GM23248 (cell line): ENCODE measurements at regions not wholly inside any gene's neighbourhood (a gene's known extent, or its start where the extent isn't known, plus 50 kb on each side); places are given as distances from the start of the nearest gene placed in this dataset.

Experiments used
- DNase-seq: peaks from one replicate; pipeline ENCODE4 v3.0.0-alpha.2; 2015
- H2AFZ ChIP-seq: fragments of 200-600 bp; sonication (generic); 2 replicates; pipeline ENCODE4 v1.6.1; 2016; ENCODE audit warnings: antibody characterized with exemption
- H3F3A ChIP-seq: fragments of 200-600 bp; sonication (generic); 2 replicates; pipeline ENCODE4 v1.6.1; 2016; ENCODE audit warnings: mild to moderate bottlenecking, antibody characterized with exemption, mixed run types; ENCODE audit not compliant: insufficient read depth
- H3K27ac ChIP-seq: fragments of 200-600 bp; sonication (generic); 2 replicates; pipeline ENCODE4 v1.5.1; 2016; ENCODE audit warnings: mild to moderate bottlenecking
- H3K27me3 ChIP-seq: fragments of 200-600 bp; sonication (generic); replicated peaks from 2 replicates; pipeline ENCODE4 v1.6.1; 2016; ENCODE audit warnings: mild to moderate bottlenecking; ENCODE audit not compliant: insufficient read depth
- H3K36me3 ChIP-seq: fragments of 200-600 bp; sonication (generic); 2 replicates; pipeline ENCODE4 v1.6.1; 2016; ENCODE audit warnings: low read depth, mild to moderate bottlenecking
- H3K4me1 ChIP-seq: fragments of 200-600 bp; sonication (generic); 2 replicates; pipeline ENCODE4 v1.6.1; 2016; ENCODE audit warnings: mild to moderate bottlenecking; ENCODE audit not compliant: insufficient read depth
- H3K4me2 ChIP-seq: fragments of 200-600 bp; sonication (generic); one replicate; pipeline ENCODE4 v1.6.1; 2016; ENCODE audit warnings: mild to moderate bottlenecking; ENCODE audit not compliant: unreplicated experiment
- H3K4me3 ChIP-seq: fragments of 200-600 bp; sonication (generic); 2 replicates; pipeline ENCODE4 v1.5.1; 2016; ENCODE audit warnings: mild to moderate bottlenecking
- H3K79me2 ChIP-seq: fragments of 200-600 bp; sonication (generic); 2 replicates; pipeline ENCODE4 v1.6.1; 2016; ENCODE audit warnings: mild to moderate bottlenecking; ENCODE audit not compliant: insufficient read depth
- H3K9ac ChIP-seq: fragments of 200-600 bp; sonication (generic); 2 replicates; pipeline ENCODE4 v1.6.1; 2016; ENCODE audit warnings: mild to moderate bottlenecking
- H3K9me2 ChIP-seq: fragments of 200-600 bp; sonication (generic); 2 replicates; pipeline ENCODE4 v1.6.1; 2016; ENCODE audit warnings: mixed run types, mild to moderate bottlenecking, moderate library complexity; ENCODE audit not compliant: insufficient read depth
- H3K9me3 ChIP-seq: fragments of 200-600 bp; sonication (generic); one replicate; pipeline ENCODE4 v1.6.1; 2017; ENCODE audit warnings: low read depth
- H4K20me1 ChIP-seq: fragments of 200-600 bp; sonication (generic); 2 replicates; pipeline ENCODE4 v1.6.0; 2016; ENCODE audit not compliant: insufficient read depth
- EZH2 ChIP-seq: fragments of 200-600 bp; sonication (generic); IDR thresholded peaks from 2 replicates; pipeline ENCODE4 v1.6.1; 2018; ENCODE audit warnings: antibody characterized with exemption, mild to moderate bottlenecking; ENCODE audit not compliant: insufficient read depth, poor library complexity, severe bottlenecking
- EZH2phosphoT487 ChIP-seq: fragments of 200-600 bp; sonication (generic); IDR thresholded peaks from 2 replicates; pipeline ENCODE4 v1.6.1; 2018; ENCODE audit warnings: antibody characterized with exemption, moderate library complexity, mild to moderate bottlenecking, low read depth; ENCODE audit not compliant: insufficient read depth
- WGBS, 2 experiments: methylation state at CpG; one replicate each; pipeline ENCODE4 v1.1.6; 2015 to 2017; ENCODE audit warnings: low lambda C conversion rate in 2 of 2, low coverage in 1 of 2; ENCODE audit errors: missing lambda C conversion rate in 2 of 2; 5-methylcytosine and 5-hydroxymethylcytosine counted together
- in situ Hi-C: fragments of 300-500 bp; cut with MboI; formaldehyde crosslinking; loops from 2 replicates; pipeline ENCODE4 v1.15.0; 2020

GRCh38 chr9:29044959-29045358, 1471.7 kb upstream of the C9orf72 start:
- Histone ChIP-seq H3F3A (no peaks in the 10 kb centered on the region), H2AFZ (no peak overlapping the region), H3K9ac (no peak overlapping the region), H3K4me1 (no peaks in the 10 kb centered on the region), H3K4me3 (no peak overlapping the region), H3K4me2 (no peak overlapping the region), H3K79me2 (no peaks in the 10 kb centered on the region), H4K20me1 (no peaks in the 10 kb centered on the region), H3K9me3 (no peaks in the 10 kb centered on the region), H3K9me2 (no peaks in the 10 kb centered on the region), H3K27ac (no peak overlapping the region), H3K27me3 (no peaks in the 10 kb centered on the region), H3K36me3 (no peaks in the 10 kb centered on the region)
- 56 to 67% methylated on average over 2 of the region's 2 CpGs for WGBS, 2 experiments
- in situ Hi-C loops: no loop called here
- no peak for DNase-seq
- TF ChIP-seq EZH2 (no peak), EZH2phosphoT487 (no peak)

- Histone ChIP-seq H3K27me3 (no peaks in the 10 kb centered on the region), H4K20me1 (no peaks in the 10 kb centered on the region), H3K79me2 (no peaks in the 10 kb centered on the region), H3K36me3 (no peaks in the 10 kb centered on the region), H3K4me3 (no peak overlapping the region), H3F3A (no peaks in the 10 kb centered on the region), H3K9me2 (no peaks in the 10 kb centered on the region), H3K4me2 (no peak overlapping the region), H3K9me3 (no peaks in the 10 kb centered on the region), H3K4me1 (no peaks in the 10 kb centered on the region), H3K9ac (no peak overlapping the region), H3K27ac (no peak overlapping the region), H2AFZ (no peak overlapping the region)
- TF ChIP-seq EZH2phosphoT487 (no peak), EZH2 (no peak)
- in situ Hi-C loops: no loop called here
- 0 to 5% methylated on average over 1 of the region's 1 CpG for whole genome bisulfite sequencing, 2 experiments
- DNase-seq: no peak
Measured at GRCh38 chr9:29060041-29060440, 1486.8 kb upstream of the C9orf72 start.

GRCh38 chr9:29062446-29062845, 1489.2 kb upstream of the C9orf72 start:
- H3F3A ChIP-seq: no peaks in the 10 kb centered on the region
- H3K36me3 ChIP-seq: no peaks in the 10 kb centered on the region
- no peaks in the 10 kb centered on the region for H3K4me1 ChIP-seq
- WGBS, 2 experiments: 0% methylated on average over 1 of the region's 1 CpG
- no peaks in the 10 kb centered on the region for H3K9me2 ChIP-seq
- no peak overlapping the region for H3K4me2 ChIP-seq
- no peak for TF ChIP-seq EZH2
- no peak for TF ChIP-seq EZH2phosphoT487
- H3K27me3 ChIP-seq: no peaks in the 10 kb centered on the region
- in situ Hi-C loops: no loop called here
- H3K27ac ChIP-seq: no peak overlapping the region
- no peaks in the 10 kb centered on the region for H3K79me2 ChIP-seq
- no peaks in the 10 kb centered on the region for H4K20me1 ChIP-seq
- no peak overlapping the region for H2AFZ ChIP-seq
- DNase-seq: no peak
- no peaks in the 10 kb centered on the region for H3K9me3 ChIP-seq
- no peak overlapping the region for H3K9ac ChIP-seq
- H3K4me3 ChIP-seq: no peak overlapping the region

- no peaks in the 10 kb centered on the region for H3K4me1 ChIP-seq
- H3K27ac ChIP-seq: no peak overlapping the region
- no peaks in the 10 kb centered on the region for H3F3A ChIP-seq
- H4K20me1 ChIP-seq: no peaks in the 10 kb centered on the region
- no peak overlapping the region for H2AFZ ChIP-seq
- no peak overlapping the region for H3K4me2 ChIP-seq
- no peaks in the 10 kb centered on the region for H3K79me2 ChIP-seq
- TF ChIP-seq EZH2 (no peak), EZH2phosphoT487 (no peak)
- no peak overlapping the region for H3K4me3 ChIP-seq
- 0 to 4% methylated on average over 1 of the region's 1 CpG for WGBS, 2 experiments
- in situ Hi-C loops: no loop called here
- no peaks in the 10 kb centered on the region for H3K27me3 ChIP-seq
- H3K9me3 ChIP-seq: no peaks in the 10 kb centered on the region
- no peaks in the 10 kb centered on the region for H3K36me3 ChIP-seq
- H3K9me2 ChIP-seq: no peaks in the 10 kb centered on the region
- DNase-seq: no peak
- no peak overlapping the region for H3K9ac ChIP-seq
Measured at GRCh38 chr9:29063031-29063430, 1489.8 kb upstream of the C9orf72 start.

GRCh38 chr9:29066141-29066640, 1492.9 kb upstream of the C9orf72 start:
- Histone ChIP-seq H4K20me1 (no peaks in the 10 kb centered on the region), H2AFZ (no peak overlapping the region), H3K4me1 (no peaks in the 10 kb centered on the region), H3K9me2 (no peaks in the 10 kb centered on the region), H3K27me3 (no peaks in the 10 kb centered on the region), H3K9ac (no peak overlapping the region), H3K4me2 (no peak overlapping the region), H3F3A (no peaks in the 10 kb centered on the region), H3K4me3 (no peak overlapping the region), H3K36me3 (no peaks in the 10 kb centered on the region), H3K27ac (no peak overlapping the region), H3K79me2 (no peaks in the 10 kb centered on the region), H3K9me3 (no peaks in the 10 kb centered on the region)
- in situ Hi-C loops: no loop called here
- TF ChIP-seq EZH2 (no peak), EZH2phosphoT487 (no peak)
- no peak for DNase-seq
- 4 to 5% methylated on average over 3 of the region's 3 CpGs for WGBS, 2 experiments
